GM06990 (cell line): ENCODE measurements at regions not wholly inside any gene's neighbourhood (a gene's known extent, or its start where the extent isn't known, plus 50 kb on each side); places are given as distances from the start of the nearest gene placed in this dataset.
"Not testable (repeated sequence)": the region's sequence is repeated elsewhere in the genome, so short reads cannot be mapped to it uniquely, and the experiment has no call there.

Source experiments
- DNase-seq: peaks from one replicate; pipeline ENCODE4 v3.0.0-alpha.2; 2011; ENCODE audit not compliant: insufficient read length; ENCODE audit errors: extremely low read depth
- H3K27me3 ChIP-seq: replicated peaks from 2 replicates; pipeline ENCODE4 v1.6.0; 2011; ENCODE audit warnings: low read length; ENCODE audit not compliant: control insufficient read depth, insufficient read depth
- H3K36me3 ChIP-seq: 2 replicates; pipeline ENCODE4 v1.5.1; 2011; ENCODE audit warnings: low read length; ENCODE audit not compliant: control insufficient read depth, insufficient read depth
- H3K4me3 ChIP-seq: replicated peaks from 2 replicates; pipeline ENCODE4 v1.5.1; 2011; ENCODE audit warnings: low read depth, mild to moderate bottlenecking, control low read depth, low read length
- CTCF ChIP-seq: IDR thresholded peaks from 2 replicates; pipeline ENCODE4 v1.5.1; 2011; ENCODE audit warnings: low read length, control low read depth, mild to moderate bottlenecking, inconsistent platforms; ENCODE audit not compliant: insufficient read depth, poor library complexity, severe bottlenecking

GRCh38 chr7:86453454-86453853 is 190.3 kb upstream of the GRM3 start:
- no peaks in the 10 kb centered on the region for H3K36me3 ChIP-seq
- H3K4me3 ChIP-seq = no peak overlapping the region
- no peak for TF ChIP-seq CTCF
- H3K27me3 ChIP-seq = no peaks in the 10 kb centered on the region
- no peak for DNase-seq

- Histone ChIP-seq H3K36me3 (no peaks in the 10 kb centered on the region), H3K4me3 (no peak overlapping the region), H3K27me3 (no peaks in the 10 kb centered on the region)
- TF ChIP-seq CTCF = no peak
- no peak for DNase-seq
Observed at GRCh38 chr7:86448856-86449255, 194.9 kb upstream of the GRM3 start.

- no peak for DNase-seq
- no peaks in the 10 kb centered on the region for H3K27me3 ChIP-seq
- TF ChIP-seq CTCF = no peak
- H3K4me3 ChIP-seq = no peak overlapping the region
- H3K36me3 ChIP-seq = no peaks in the 10 kb centered on the region
Observed at GRCh38 chr7:86445285-86445684, 198.4 kb upstream of the GRM3 start.

GRCh38 chr7:86444245-86444644 is 199.5 kb upstream of the GRM3 start:
- Histone ChIP-seq H3K4me3 (no peak overlapping the region), H3K27me3 (no peaks in the 10 kb centered on the region), H3K36me3 (no peaks in the 10 kb centered on the region)
- TF ChIP-seq CTCF = no peak
- DNase-seq = no peak

GRCh38 chr7:86440420-86440819 is 203.3 kb upstream of the GRM3 start:
- not testable (repeated sequence) for H3K36me3 ChIP-seq, H3K27me3 ChIP-seq, H3K4me3 ChIP-seq, DNase-seq

- Histone ChIP-seq H3K27me3 (no peaks in the 10 kb centered on the region), H3K4me3 (no peak overlapping the region), H3K36me3 (no peaks in the 10 kb centered on the region)
- TF ChIP-seq CTCF = no peak
- DNase-seq = no peak
Observed at GRCh38 chr7:86437951-86438450, 205.7 kb upstream of the GRM3 start.
